Hepatocyte (in vitro differentiated cells): ENCODE measurements at regions not wholly inside any gene's neighbourhood (a gene's known extent, or its start where the extent isn't known, plus 50 kb on each side); places are given as distances from the start of the nearest gene placed in this dataset.

ENCODE experiments used
- DNase-seq: peaks from one replicate; pipeline ENCODE4 v3.0.0-alpha.2; 2016; ENCODE audit warnings: low spot score
- H2AFZ ChIP-seq: fragments of 200-600 bp; sonication (generic); 2 replicates; pipeline ENCODE4 v1.6.0; 2016; ENCODE audit warnings: antibody characterized with exemption, mild to moderate bottlenecking
- H3K27ac ChIP-seq: fragments of 200-600 bp; sonication (generic); 2 replicates; pipeline ENCODE4 v1.5.1; 2016; ENCODE audit warnings: mild to moderate bottlenecking
- H3K27me3 ChIP-seq: fragments of 200-600 bp; sonication (generic); 2 replicates; pipeline ENCODE4 v1.6.1; 2016
- H3K36me3 ChIP-seq: fragments of 200-600 bp; sonication (generic); replicated peaks from 2 replicates; pipeline ENCODE4 v1.5.1; 2016; ENCODE audit warnings: low read depth; ENCODE audit not compliant: insufficient read depth
- H3K4me1 ChIP-seq: fragments of 200-600 bp; sonication (generic); 2 replicates; pipeline ENCODE4 v1.5.1; 2016; ENCODE audit warnings: mild to moderate bottlenecking, moderate library complexity; ENCODE audit not compliant: insufficient read depth
- H3K4me2 ChIP-seq: fragments of 200-600 bp; sonication (generic); 2 replicates; pipeline ENCODE4 v1.6.0; 2016
- H3K4me3 ChIP-seq: fragments of 200-600 bp; sonication (generic); 2 replicates; pipeline ENCODE4 v1.5.1; 2016; ENCODE audit warnings: mild to moderate bottlenecking
- H3K79me2 ChIP-seq: fragments of 200-600 bp; sonication (generic); 2 replicates; pipeline ENCODE4 v1.6.0; 2017; ENCODE audit warnings: mild to moderate bottlenecking
- H3K9me2 ChIP-seq: fragments of 200-600 bp; sonication (generic); replicated peaks from 2 replicates; pipeline ENCODE4 v1.6.0; 2017; ENCODE audit warnings: mild to moderate bottlenecking; ENCODE audit not compliant: insufficient read depth
- H3K9me3 ChIP-seq: fragments of 200-600 bp; sonication (generic); 2 replicates; pipeline ENCODE4 v1.5.1; 2016; ENCODE audit warnings: low read depth, mild to moderate bottlenecking
- H4K20me1 ChIP-seq: fragments of 200-600 bp; sonication (generic); 2 replicates; pipeline ENCODE4 v1.6.0; 2016; ENCODE audit warnings: mild to moderate bottlenecking; ENCODE audit not compliant: insufficient read depth, poor library complexity, severe bottlenecking
- CTCF ChIP-seq: fragments of 200-600 bp; sonication (generic); IDR thresholded peaks from 2 replicates; pipeline ENCODE4 v1.5.1; 2016; ENCODE audit warnings: antibody characterized with exemption, mild to moderate bottlenecking; ENCODE audit not compliant: poor library complexity
- EZH2 ChIP-seq: fragments of 200-600 bp; sonication (generic); IDR thresholded peaks from 2 replicates; pipeline ENCODE4 v1.6.1; 2016; ENCODE audit warnings: antibody characterized with exemption, mild to moderate bottlenecking, borderline replicate concordance
- EZH2phosphoT487 ChIP-seq: fragments of 200-600 bp; sonication (generic); IDR thresholded peaks from one replicate; pipeline ENCODE4 v1.6.1; 2018; ENCODE audit warnings: antibody characterized with exemption, mild to moderate bottlenecking, low read depth, moderate library complexity; ENCODE audit not compliant: unreplicated experiment, severe bottlenecking
- WGBS: methylation state at CpG from one replicate; pipeline ENCODE4 v1.1.6; 2016; ENCODE audit warnings: low lambda C conversion rate; ENCODE audit errors: missing lambda C conversion rate; 5-methylcytosine and 5-hydroxymethylcytosine counted together

DNA sequence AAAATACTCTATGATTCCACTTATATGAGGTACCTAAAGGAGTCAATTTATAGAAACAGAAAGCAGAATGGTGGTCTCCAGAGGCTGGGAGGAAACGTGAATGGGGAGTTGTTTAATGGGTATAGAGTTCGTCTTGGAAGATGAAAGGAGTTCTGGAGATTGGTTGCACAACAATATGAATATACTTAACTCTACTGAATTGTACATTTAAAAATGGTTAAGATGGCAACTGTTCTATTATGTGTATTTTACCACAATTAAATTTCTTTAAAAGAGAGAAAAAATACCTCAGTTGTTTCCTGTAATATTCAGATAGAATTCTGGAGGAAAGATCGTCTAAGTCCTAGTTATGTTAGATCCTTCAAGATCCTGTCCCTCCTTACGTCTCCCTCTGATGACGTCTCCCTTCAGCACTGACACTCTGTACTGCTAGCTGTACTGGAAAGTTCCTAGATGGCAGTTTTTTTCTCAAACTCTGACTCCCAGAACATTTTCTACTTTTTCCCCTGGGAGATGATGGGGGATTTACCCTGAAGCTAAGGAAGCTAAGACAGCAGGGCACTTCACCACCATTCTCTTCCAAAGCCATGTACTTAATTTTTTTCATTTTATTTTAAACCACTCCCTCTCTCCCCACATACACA is 53.2 kb upstream of the CAV2 start:
- no peaks in the 10 kb centered on the region for H3K9me2 ChIP-seq
- no peaks in the 10 kb centered on the region for H4K20me1 ChIP-seq
- peak; percentile 42 for DNase-seq
- no peaks in the 10 kb centered on the region for H3K36me3 ChIP-seq
- no peaks in the 10 kb centered on the region for H3K9me3 ChIP-seq
- no peak overlapping the region for H2AFZ ChIP-seq
- peak overlapping the region; percentile 7 for H3K4me2 ChIP-seq
- TF ChIP-seq CTCF: no peak
- 77% methylated on average over 5 of the region's 5 CpGs for WGBS
- H3K27ac ChIP-seq: peak overlapping the region; percentile 43
- H3K27me3 ChIP-seq: no peaks in the 10 kb centered on the region
- no peaks in the 10 kb centered on the region for H3K79me2 ChIP-seq
- no peak overlapping the region for H3K4me3 ChIP-seq
- H3K4me1 ChIP-seq: peaks cover 20% of the 10 kb centered on the region

GRCh38 chr7:116447436-116447835 is 52.1 kb upstream of the CAV2 start:
- no peaks in the 10 kb centered on the region for H3K79me2 ChIP-seq
- no peak for DNase-seq
- peak overlapping the region; percentile 7 for H3K4me2 ChIP-seq
- H3K9me2 ChIP-seq: no peaks in the 10 kb centered on the region
- no peaks in the 10 kb centered on the region for H3K36me3 ChIP-seq
- H2AFZ ChIP-seq: no peak overlapping the region
- H3K9me3 ChIP-seq: no peaks in the 10 kb centered on the region
- H3K27ac ChIP-seq: no peak overlapping the region
- H4K20me1 ChIP-seq: no peaks in the 10 kb centered on the region
- TF ChIP-seq CTCF (no peak), EZH2 (no peak), EZH2phosphoT487 (no peak)
- WGBS: 40% methylated on average over 2 of the region's 2 CpGs
- H3K4me1 ChIP-seq: peaks cover 20% of the 10 kb centered on the region
- H3K4me3 ChIP-seq: no peak overlapping the region
- H3K27me3 ChIP-seq: no peaks in the 10 kb centered on the region

DNA sequence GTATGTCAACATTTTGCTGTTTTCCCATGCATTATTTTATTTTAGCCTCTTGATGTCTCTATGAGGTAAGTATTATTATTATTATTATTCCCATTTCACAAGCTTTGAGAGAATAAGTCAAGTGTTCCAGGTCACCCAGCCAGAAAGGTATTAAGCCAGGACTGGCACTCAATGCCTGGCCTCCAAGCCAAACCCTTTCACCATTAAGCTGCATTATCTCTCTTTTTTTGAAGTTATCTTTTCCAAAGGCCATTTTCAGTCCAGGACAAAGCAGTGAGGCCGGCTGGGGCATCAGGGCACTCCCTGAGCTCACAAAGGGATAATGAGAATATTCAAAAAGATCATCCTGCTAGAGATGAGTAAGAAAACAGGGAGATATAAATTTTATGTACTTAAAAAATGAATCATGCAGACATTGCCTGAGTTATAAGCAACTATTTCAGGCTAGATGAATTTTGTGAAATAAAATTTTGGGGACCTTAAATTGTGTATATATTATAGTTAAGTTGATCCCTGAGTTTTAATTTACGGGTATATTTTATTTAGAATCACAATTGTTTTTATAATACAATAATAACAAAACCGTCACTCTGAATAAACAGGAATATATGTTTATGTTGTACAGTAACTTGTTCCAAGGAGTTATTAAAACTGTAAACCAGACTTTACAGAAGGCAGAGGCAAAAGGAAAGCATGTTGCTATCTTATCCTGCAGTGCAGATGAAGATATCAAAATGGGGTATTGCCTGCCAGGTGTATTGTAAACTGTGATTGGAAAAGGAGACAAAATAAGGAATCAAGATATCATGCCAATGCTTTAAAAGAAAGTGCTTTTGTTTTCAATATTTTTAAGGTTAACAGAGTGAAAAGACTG is 51.3 kb upstream of the CAV2 start:
- Histone ChIP-seq H3K36me3 (no peaks in the 10 kb centered on the region), H2AFZ (no peak overlapping the region), H3K79me2 (no peaks in the 10 kb centered on the region), H3K27me3 (no peaks in the 10 kb centered on the region), H3K4me2 (peak overlapping the region; percentile 7), H3K27ac (no peak overlapping the region), H3K9me2 (no peaks in the 10 kb centered on the region), H4K20me1 (no peaks in the 10 kb centered on the region), H3K4me1 (peaks cover 18% of the 10 kb centered on the region), H3K9me3 (no peaks in the 10 kb centered on the region), H3K4me3 (no peak overlapping the region)
- TF ChIP-seq EZH2phosphoT487 (no peak), CTCF (no peak), EZH2 (no peak)
- DNase-seq: no peak
- WGBS: 46% methylated on average over 3 of the region's 3 CpGs
